ENCODE measurements at regions not wholly inside any gene's neighbourhood (a gene's known extent, or its start where the extent isn't known, plus 50 kb on each side); places are given as distances from the start of the nearest gene placed in this dataset.

- H3K36me3 ChIP-seq (ENCODE audit: control insufficient read depth in 4 of 4, insufficient read depth in 3 of 4, low read depth in 1 of 4, low read length in 3 of 4), result no peaks in the 10 kb centered on the region
- no peak overlapping the region for H3K9ac ChIP-seq (ENCODE audit: low read depth in 1 of 2, low read length in 2 of 2)
- H3K4me3 ChIP-seq (ENCODE audit: low read depth in 1 of 3, low read length in 3 of 3), result no peak overlapping the region
- WGBS, result 66% methylated on average over 2 of the region's 2 CpGs
- DNase-seq (ENCODE audit: low spot score), result no peak
- peaks cover 0 to 5% (median 0%) of the 10 kb centered on the region in 4 donors for H3K27me3 ChIP-seq (ENCODE audit: control insufficient read depth in 4 of 4, insufficient read depth in 4 of 4, low read length in 3 of 4)
- H3K4me1 ChIP-seq (ENCODE audit: control insufficient read depth in 4 of 4, insufficient read depth in 4 of 4, low read length in 3 of 4), result no peaks in the 10 kb centered on the region
- H3K27ac ChIP-seq (ENCODE audit: low read depth in 1 of 2, low read length in 2 of 2), result no peak overlapping the region
- TF ChIP-seq JUND (IDR thresholded peaks at IDR 0.05) (no peak), RXRA (IDR thresholded peaks at IDR 0.05) (no peak), NR2F2 (IDR thresholded peaks at IDR 0.05) (no peak), CTCF (IDR thresholded peaks at IDR 0.05; ENCODE audit: low read depth, low read length, missing input control) (no peak), RAD21 (IDR thresholded peaks at IDR 0.05) (no peak), ATF3 (IDR thresholded peaks at IDR 0.05) (no peak), FOXA2 (IDR thresholded peaks at IDR 0.05) (no peak), HNF4A (conservative IDR thresholded peaks at IDR 0.05) (no peak), HNF4G (IDR thresholded peaks at IDR 0.05) (no peak), ZBTB33 (IDR thresholded peaks at IDR 0.05) (no peak), MAX (IDR thresholded peaks at IDR 0.05) (no peak), SP1 (IDR thresholded peaks at IDR 0.05) (no peak), YY1 (IDR thresholded peaks at IDR 0.05) (no peak)
- H3K9me3 ChIP-seq (ENCODE audit: control insufficient read depth in 4 of 4, low read length in 3 of 4), result no peaks in the 10 kb centered on the region
Measured at GRCh38 chr2:177118636-177119035, 94.0 kb upstream of the HNRNPA3 start.

GRCh38 chr2:177119099-177119498 lies 93.5 kb upstream of the HNRNPA3 start:
- no peak overlapping the region for H3K4me3 ChIP-seq (ENCODE audit: low read depth in 1 of 3, low read length in 3 of 3)
- no peaks in the 10 kb centered on the region for H3K9me3 ChIP-seq (ENCODE audit: control insufficient read depth in 4 of 4, low read length in 3 of 4)
- DNase-seq (ENCODE audit: low spot score), result no peak
- H3K4me1 ChIP-seq (ENCODE audit: control insufficient read depth in 4 of 4, insufficient read depth in 4 of 4, low read length in 3 of 4), result no peaks in the 10 kb centered on the region
- TF ChIP-seq GABPA (IDR thresholded peaks at IDR 0.05 in 1 of 2, conservative IDR thresholded peaks at IDR 0.05 in 1 of 2) (no peak), HNF4A (conservative IDR thresholded peaks at IDR 0.05) (no peak), RXRA (IDR thresholded peaks at IDR 0.05) (no peak), ZBTB33 (IDR thresholded peaks at IDR 0.05) (no peak), EGR1 (IDR thresholded peaks at IDR 0.05; ENCODE audit: low read depth in 2 of 2) (no peak), RAD21 (IDR thresholded peaks at IDR 0.05) (no peak), SP1 (IDR thresholded peaks at IDR 0.05) (no peak)
- H3K27me3 ChIP-seq (ENCODE audit: control insufficient read depth in 4 of 4, insufficient read depth in 4 of 4, low read length in 3 of 4), result peaks cover 0 to 5% (median 0%) of the 10 kb centered on the region in 4 donors
- no peaks in the 10 kb centered on the region for H3K36me3 ChIP-seq (ENCODE audit: control insufficient read depth in 4 of 4, insufficient read depth in 3 of 4, low read depth in 1 of 4, low read length in 3 of 4)
- no peak overlapping the region for H3K9ac ChIP-seq (ENCODE audit: low read depth in 1 of 2, low read length in 2 of 2)
- WGBS, result 96% methylated on average over 5 of the region's 5 CpGs
- no peak overlapping the region for H3K27ac ChIP-seq (ENCODE audit: low read depth in 1 of 2, low read length in 2 of 2)
